ENCODE measurements at regions not wholly inside any gene's neighbourhood (a gene's known extent, or its start where the extent isn't known, plus 50 kb on each side); places are given as distances from the start of the nearest gene placed in this dataset.

DNA sequence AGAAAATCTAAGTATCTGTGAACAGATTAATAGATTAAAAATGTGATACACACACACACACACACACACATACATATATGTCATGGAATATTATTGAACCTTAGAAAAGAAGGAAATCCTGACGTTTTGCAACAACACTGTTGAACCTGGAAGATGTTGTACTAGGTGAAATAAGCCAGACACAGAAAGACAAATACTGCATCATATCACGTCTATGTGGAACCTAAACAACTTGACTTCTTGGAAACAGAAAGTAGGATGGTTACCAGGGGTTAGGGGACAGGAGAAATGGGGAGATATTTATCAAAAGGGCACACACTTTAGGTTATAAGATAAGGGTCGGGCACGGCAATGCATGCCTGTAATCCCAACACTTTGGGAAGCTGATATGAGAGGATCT is 698.4 kb upstream of the ID2 start (continued):
- TF ChIP-seq, protein P1, sequence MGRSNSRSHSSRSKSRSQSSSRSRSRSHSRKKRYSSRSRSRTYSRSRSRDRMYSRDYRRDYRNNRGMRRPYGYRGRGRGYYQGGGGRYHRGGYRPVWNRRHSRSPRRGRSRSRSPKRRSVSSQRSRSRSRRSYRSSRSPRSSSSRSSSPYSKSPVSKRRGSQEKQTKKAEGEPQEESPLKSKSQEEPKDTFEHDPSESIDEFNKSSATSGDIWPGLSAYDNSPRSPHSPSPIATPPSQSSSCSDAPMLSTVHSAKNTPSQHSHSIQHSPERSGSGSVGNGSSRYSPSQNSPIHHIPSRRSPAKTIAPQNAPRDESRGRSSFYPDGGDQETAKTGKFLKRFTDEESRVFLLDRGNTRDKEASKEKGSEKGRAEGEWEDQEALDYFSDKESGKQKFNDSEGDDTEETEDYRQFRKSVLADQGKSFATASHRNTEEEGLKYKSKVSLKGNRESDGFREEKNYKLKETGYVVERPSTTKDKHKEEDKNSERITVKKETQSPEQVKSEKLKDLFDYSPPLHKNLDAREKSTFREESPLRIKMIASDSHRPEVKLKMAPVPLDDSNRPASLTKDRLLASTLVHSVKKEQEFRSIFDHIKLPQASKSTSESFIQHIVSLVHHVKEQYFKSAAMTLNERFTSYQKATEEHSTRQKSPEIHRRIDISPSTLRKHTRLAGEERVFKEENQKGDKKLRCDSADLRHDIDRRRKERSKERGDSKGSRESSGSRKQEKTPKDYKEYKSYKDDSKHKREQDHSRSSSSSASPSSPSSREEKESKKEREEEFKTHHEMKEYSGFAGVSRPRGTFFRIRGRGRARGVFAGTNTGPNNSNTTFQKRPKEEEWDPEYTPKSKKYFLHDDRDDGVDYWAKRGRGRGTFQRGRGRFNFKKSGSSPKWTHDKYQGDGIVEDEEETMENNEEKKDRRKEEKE (IDR thresholded peaks at IDR 0.05; ENCODE audit: borderline replicate concordance in 1 of 2, control insufficient read depth in 1 of 2, low read depth in 2 of 2, low read length in 1 of 2) = no peak
- TF ChIP-seq, protein P2, sequence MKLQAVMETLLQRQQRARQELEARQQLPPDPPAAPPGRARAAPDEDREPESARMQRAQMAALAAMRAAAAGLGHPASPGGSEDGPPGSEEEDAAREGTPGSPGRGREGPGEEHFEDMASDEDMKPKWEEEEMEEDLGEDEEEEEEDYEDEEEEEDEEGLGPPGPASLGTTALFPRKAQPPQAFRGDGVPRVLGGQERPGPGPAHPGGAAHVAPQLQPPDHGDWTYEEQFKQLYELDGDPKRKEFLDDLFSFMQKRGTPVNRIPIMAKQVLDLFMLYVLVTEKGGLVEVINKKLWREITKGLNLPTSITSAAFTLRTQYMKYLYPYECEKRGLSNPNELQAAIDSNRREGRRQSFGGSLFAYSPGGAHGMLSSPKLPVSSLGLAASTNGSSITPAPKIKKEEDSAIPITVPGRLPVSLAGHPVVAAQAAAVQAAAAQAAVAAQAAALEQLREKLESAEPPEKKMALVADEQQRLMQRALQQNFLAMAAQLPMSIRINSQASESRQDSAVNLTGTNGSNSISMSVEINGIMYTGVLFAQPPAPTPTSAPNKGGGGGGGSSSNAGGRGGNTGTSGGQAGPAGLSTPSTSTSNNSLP (IDR thresholded peaks at IDR 0.05; ENCODE audit: borderline replicate concordance, low read depth, low read length) = no peak
- TF ChIP-seq, protein P3, sequence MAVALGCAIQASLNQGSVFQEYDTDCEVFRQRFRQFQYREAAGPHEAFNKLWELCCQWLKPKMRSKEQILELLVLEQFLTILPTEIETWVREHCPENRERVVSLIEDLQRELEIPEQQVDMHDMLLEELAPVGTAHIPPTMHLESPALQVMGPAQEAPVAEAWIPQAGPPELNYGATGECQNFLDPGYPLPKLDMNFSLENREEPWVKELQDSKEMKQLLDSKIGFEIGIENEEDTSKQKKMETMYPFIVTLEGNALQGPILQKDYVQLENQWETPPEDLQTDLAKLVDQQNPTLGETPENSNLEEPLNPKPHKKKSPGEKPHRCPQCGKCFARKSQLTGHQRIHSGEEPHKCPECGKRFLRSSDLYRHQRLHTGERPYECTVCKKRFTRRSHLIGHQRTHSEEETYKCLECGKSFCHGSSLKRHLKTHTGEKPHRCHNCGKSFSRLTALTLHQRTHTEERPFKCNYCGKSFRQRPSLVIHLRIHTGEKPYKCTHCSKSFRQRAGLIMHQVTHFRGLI (CRISPR knock-in tag; IDR thresholded peaks at IDR 0.05) = no peak
- TF ChIP-seq NELFE (IDR thresholded peaks at IDR 0.05; ENCODE audit: insufficient read depth, insufficient read length) = no peak
- TF ChIP-seq RAD51 (IDR thresholded peaks at IDR 0.05; ENCODE audit: borderline replicate concordance, low read depth) = no peak
- no peak for TF ChIP-seq KDM5B (IDR thresholded peaks at IDR 0.05; ENCODE audit: insufficient replicate concordance, low read depth, low read length)
- TF ChIP-seq EWSR1 (IDR thresholded peaks at IDR 0.05; ENCODE audit: borderline replicate concordance, low read depth, partially characterized antibody) = no peak
- TF ChIP-seq, protein P4, sequence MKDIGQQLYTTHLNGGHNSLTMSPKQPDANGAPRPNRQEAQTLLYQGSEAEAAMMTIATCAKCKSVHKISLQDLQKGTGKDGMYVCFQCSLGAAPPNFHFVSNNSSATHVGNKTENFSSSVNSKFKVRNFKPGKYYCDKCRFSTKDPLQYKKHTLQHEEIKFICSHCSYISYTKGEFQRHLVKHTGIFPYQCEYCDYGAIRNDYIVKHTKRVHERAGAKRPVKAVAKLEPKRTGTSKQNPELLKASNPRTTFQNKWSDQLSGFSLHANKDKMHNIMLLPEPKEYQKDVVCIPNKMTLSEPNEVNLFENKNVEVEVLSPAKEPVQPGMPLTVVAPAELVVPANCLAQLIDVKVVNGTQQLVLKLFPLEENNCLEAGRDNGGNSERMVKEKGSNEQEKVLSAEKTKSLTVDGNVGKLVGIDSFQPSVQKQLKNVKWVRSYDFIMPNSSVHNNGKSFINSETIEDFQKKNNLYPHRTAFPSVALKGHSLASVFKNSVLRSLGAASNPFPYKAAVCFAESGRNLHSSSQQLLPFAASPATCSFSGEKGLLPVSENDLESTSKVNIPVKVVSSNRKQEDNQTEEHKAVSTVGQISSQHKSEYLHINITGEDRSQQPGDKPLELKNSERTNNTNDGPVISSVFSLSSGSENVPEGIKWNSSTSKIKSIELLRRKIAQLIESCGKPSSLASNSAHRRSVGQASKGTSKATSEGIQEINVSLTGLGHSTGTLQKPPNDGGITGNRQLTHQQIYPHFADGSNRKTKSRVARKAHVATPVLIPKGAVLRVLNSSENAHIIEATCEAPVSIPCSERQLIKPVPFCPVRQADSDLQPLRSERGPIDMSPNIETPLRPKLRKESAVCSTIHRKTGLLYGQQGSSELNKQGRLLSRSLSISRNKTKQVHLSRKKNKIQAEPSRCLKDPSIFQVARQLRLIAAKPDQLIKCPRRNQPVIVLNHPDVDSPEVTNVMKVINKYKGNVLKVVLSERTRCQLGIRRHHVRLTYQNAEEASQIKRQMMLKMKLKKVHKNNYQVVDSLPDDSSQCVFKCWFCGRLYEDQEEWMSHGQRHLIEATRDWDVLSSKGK (CRISPR knock-in tag; IDR thresholded peaks at IDR 0.05) = no peak
- TF ChIP-seq ELF1 (tag; IDR thresholded peaks at IDR 0.05) = no peak

Measured in K562 (cell line).